GM12874 (cell line): ENCODE measurements at regions not wholly inside any gene's neighbourhood (a gene's known extent, or its start where the extent isn't known, plus 50 kb on each side); places are given as distances from the start of the nearest gene placed in this dataset.

Experiments
- CTCF ChIP-seq: IDR thresholded peaks from 2 replicates; pipeline ENCODE4 v1.5.1; 2011; ENCODE audit warnings: low read depth, mild to moderate bottlenecking, control low read depth, low read length, moderate library complexity; ENCODE audit not compliant: insufficient read depth

DNA sequence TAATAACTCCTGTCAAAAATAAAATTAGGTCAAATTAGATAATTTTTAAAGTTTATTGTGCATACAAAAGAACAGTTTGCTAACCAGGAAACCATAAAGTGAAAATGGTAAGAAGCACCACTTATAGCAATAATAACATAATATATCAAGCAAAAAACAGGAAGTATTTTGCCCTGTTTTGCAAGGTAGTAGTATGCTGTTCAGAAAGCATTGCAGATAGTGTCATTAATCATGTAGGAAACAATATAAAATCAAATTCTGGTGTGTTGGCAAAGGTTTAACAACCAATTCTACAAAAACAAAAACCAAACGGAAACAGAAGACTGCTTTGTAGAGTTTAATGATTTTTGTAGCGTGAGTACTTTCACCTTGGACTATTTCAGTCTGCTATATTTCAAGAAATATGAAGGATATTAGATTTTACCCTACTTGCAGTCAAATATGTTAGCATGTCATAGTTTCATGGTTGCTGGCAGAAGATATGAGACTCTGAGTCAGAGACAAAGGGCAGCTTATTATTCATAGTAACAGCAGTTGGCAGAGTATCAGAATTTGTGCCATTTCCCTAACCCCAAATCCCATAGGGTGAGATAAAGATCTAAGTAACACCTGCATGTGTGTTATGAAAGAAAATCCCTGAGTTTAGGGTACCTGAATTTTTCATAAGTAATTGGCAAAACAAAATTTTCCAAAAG, 729.0 kb upstream of the BRINP3 start:
- TF ChIP-seq CTCF: no peak

DNA sequence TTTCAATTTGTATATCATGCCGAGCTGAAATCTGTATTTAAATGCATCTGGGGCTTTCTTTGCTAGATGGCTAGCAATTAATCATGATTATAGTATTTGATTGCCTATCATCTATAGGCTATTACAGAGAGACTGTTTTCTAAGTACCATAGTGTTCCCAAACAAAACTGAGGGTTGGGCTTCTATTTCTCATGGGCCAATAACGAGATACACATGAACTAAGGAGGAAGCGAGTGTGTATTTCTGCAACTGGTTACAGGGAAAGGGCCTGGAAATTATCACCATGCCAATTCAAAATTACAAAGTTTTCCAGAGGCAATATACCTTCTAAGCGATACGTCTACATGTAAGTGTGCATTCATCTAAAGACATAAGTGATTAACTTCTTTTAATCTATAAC, 744.5 kb upstream of the BRINP3 start:
- TF ChIP-seq CTCF: no peak

- no peak for TF ChIP-seq CTCF
Measured at GRCh38 chr1:191240925-191241324, 763.3 kb upstream of the BRINP3 start.

- no peak for TF ChIP-seq CTCF
Measured at GRCh38 chr1:191255354-191256054, 777.8 kb upstream of the BRINP3 start.

DNA sequence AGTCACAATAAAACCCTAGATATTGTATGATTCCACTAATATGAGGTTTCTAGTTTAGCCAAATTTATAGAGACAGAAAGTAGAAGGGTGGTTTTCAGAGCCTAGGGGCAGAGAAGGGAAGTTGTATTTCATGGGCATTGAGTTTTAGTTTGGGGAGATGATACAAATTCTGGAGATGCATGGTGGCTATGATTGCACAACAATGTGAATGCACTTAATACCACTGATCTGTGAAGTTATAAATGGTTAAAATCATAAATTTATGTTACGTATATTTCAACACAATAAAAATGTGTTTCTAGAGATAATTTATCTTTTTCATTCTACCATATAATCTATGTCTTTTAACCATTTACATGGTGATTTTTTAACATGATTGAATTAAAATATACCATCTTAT, 779.3 kb upstream of the BRINP3 start:
- no peak for TF ChIP-seq CTCF

DNA sequence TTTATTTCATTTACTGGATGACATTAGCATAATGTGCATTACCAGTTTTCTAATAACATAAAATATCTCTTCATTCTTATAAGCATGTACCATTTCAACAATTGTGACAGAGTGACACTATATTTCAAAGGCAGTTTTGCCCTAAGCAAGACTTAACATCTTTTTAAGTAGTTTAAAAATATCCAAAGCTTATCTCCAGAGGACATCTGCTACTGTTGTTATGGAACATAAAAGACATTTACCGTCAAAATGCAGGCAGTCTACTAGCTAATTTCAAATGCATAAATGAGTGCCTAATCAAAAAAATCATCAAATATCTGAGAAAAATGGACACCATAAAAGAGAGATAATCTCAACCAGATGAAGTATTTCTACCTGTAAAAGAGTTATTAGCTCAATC, 782.4 kb upstream of the BRINP3 start:
- TF ChIP-seq CTCF: no peak

DNA sequence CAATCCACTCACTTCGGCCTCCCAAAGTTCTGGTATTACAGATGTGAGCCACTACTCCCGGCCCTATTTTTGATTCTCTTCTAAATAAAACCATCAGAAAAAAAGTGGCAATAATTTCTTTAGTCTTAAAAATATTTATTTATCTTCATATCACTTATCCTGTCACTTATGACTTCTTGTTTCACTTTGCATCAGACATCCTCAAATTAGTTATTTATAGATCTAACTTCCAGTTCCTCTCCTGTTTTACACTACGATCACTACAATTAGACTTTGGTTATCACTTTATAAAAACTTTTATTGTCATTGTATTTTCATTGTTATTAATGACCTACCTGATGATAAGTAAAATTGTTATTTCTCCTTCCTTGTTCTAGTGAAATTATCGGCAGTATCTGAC, 783.4 kb upstream of the BRINP3 start:
- TF ChIP-seq CTCF: no peak
